H1 (cell line): ENCODE measurements at regions not wholly inside any gene's neighbourhood (a gene's known extent, or its start where the extent isn't known, plus 50 kb on each side); places are given as distances from the start of the nearest gene placed in this dataset.

Experiments
- NANOG ChIP-seq: IDR thresholded peaks from 2 replicates; pipeline ENCODE4 v1.6.1; 2011; ENCODE audit warnings: low read length, low read depth, mild to moderate bottlenecking, inconsistent platforms; ENCODE audit not compliant: insufficient read depth, poor library complexity, severe bottlenecking
- TF ChIP-seq, protein P1 (sequence below): IDR thresholded peaks from 2 replicates; pipeline ENCODE4 v1.6.1; 2012; ENCODE audit warnings: inconsistent platforms

DNA sequence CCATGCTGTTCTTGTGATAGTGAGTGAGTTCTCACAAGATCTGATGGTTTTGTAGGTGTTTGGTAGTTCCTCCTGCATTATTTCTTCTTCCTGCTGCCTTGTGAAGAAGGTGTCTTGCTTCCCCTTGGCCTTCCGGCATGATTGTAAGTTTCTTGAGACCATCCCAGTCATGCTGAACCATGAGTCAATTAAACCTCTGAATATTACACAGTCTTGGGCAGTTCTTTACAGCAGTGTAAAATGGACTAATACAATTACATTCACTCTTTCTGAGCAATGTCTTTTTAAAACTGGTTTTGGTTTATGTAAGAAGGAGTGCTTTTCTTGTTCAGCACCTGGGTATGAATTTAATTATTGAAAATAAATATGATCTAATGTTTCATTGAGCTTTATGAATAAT lies 50.7 kb upstream of the ARRDC3 start (continued):
- TF ChIP-seq NANOG, result no peak
- TF ChIP-seq, protein P1, sequence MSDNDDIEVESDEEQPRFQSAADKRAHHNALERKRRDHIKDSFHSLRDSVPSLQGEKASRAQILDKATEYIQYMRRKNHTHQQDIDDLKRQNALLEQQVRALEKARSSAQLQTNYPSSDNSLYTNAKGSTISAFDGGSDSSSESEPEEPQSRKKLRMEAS, result no peak
